Stomach (tissue), 8 donors: ENCODE measurements at regions not wholly inside any gene's neighbourhood (a gene's known extent, or its start where the extent isn't known, plus 50 kb on each side); places are given as distances from the start of the nearest gene placed in this dataset.
"Not testable (repeated sequence)": the region's sequence is repeated elsewhere in the genome, so short reads cannot be mapped to it uniquely, and the experiment has no call there.

ENCODE experiments used
- DNase-seq, 2 donors: peaks; one replicate each; pipeline versions ENCODE4 v3.0.0 to v3.0.0-alpha.2; 2013 to 2019
- H3K27ac ChIP-seq, 5 donors: fragments of 200-600 bp in 4 of 5; sonication (generic) in 4 of 5; one replicate each; pipeline ENCODE4 v1.5.1; 2013 to 2019; ENCODE audit warnings: mild to moderate bottlenecking in 1 of 5, moderate library complexity in 1 of 5
- H3K27me3 ChIP-seq, 3 donors: fragments of 200-600 bp; sonication (generic); one replicate each; pipeline ENCODE4 v1.5.1; 2017 to 2019; ENCODE audit warnings: mixed run types in 1 of 3
- H3K36me3 ChIP-seq, 4 donors: fragments of 200-600 bp; sonication (generic); 1 replicate in 3 of 4; 2 replicates in 1 of 4; pipeline ENCODE4 v1.5.1; 2016 to 2019
- H3K4me1 ChIP-seq, 4 donors: fragments of 200-600 bp; sonication (generic); one replicate each; pipeline ENCODE4 v1.5.1; 2016 to 2019
- H3K4me3 ChIP-seq, 4 donors: fragments of 200-600 bp; sonication (generic) in 3 of 4; one replicate each; pipeline ENCODE4 v1.5.1; 2016 to 2019; ENCODE audit warnings: mild to moderate bottlenecking in 1 of 4
- H3K9me3 ChIP-seq, 4 donors: fragments of 200-600 bp; sonication (generic); one replicate each; pipeline ENCODE4 v1.5.1; 2016 to 2019
- CTCF ChIP-seq, 7 experiments: fragments of 450-650 bp in 4 of 7; fragments of 200-600 bp in 3 of 7; sonication (generic) in 3 of 7; IDR thresholded peaks; one replicate each; pipeline ENCODE4 v1.5.1; 2016 to 2019; ENCODE audit warnings: antibody characterized with exemption in 7 of 7, control low read depth in 2 of 7, mild to moderate bottlenecking in 1 of 7
- EP300 ChIP-seq: sonication (generic); formaldehyde crosslinking; IDR thresholded peaks from one replicate; pipeline ENCODE4 v1.6.1; 2017; ENCODE audit warnings: antibody characterized with exemption
- POLR2A ChIP-seq, 4 donors: fragments of 450-650 bp; IDR thresholded peaks; one replicate each; pipeline ENCODE4 v1.6.1; 2016; ENCODE audit warnings: antibody characterized with exemption in 4 of 4, control low read depth in 2 of 4, mild to moderate bottlenecking in 1 of 4, moderate library complexity in 1 of 4
- POLR2AphosphoS5 ChIP-seq, 3 donors: sonication (generic); formaldehyde crosslinking; IDR thresholded peaks; one replicate each; pipeline ENCODE4 v1.6.1; 2016; ENCODE audit warnings: antibody characterized with exemption in 3 of 3
- WGBS, 5 donors: extraction: QIAGEN DNeasy Blood & Tissue Kit in 3 of 5; methylation state at CpG; one replicate each; pipeline versions ENCODE4 v1.1.5 to v1.1.7; 2013 to 2018; 5-methylcytosine and 5-hydroxymethylcytosine counted together
- intact Hi-C: fragments of 100-400 bp; cut with DNase I; formaldehyde crosslinking; loops from one replicate; pipeline ENCODE4 v1.15.1; 2023; ENCODE audit warnings: low total_unique reads
- donor health status: healthy with polysubstance abuse.
- donor health status: Bipolar disorder and iron deficiency.
- donor health status: healthy.

- 69 to 100% (median 83%) methylated on average over 1 of the region's 1 CpG for WGBS, 5 donors
- H3K9me3 ChIP-seq, result peaks cover 0 to 11% (median 4%) of the 10 kb centered on the region in 4 donors
Measured at GRCh38 chr4:160546201-160546600, 1443.3 kb downstream of the RAPGEF2 start.

GRCh38 chr4:160549951-160550519 is 1447.2 kb downstream of the RAPGEF2 start:
- H3K9me3 ChIP-seq, H3K27ac ChIP-seq, H3K36me3 ChIP-seq, DNase-seq, H3K4me1 ChIP-seq, intact Hi-C loops, H3K4me3 ChIP-seq, H3K27me3 ChIP-seq: not testable (repeated sequence)
- 94 to 97% (median 95%) methylated on average over 12 to 31 of the region's 32 CpGs for WGBS, 5 donors

More at GRCh38 chr4:160546201-160546600, 1443.3 kb downstream of the RAPGEF2 start:
- DNase-seq, result no peak
- H3K36me3 ChIP-seq, result no peaks in the 10 kb centered on the region
- no peak overlapping the region for H3K4me3 ChIP-seq
- H3K27ac ChIP-seq, result no peak overlapping the region
- no peak for TF ChIP-seq POLR2AphosphoS5 (IDR thresholded peaks at IDR 0.05)
- TF ChIP-seq EP300, result no peak
- no peak for TF ChIP-seq CTCF (IDR thresholded peaks at IDR 0.05)
- no peak for TF ChIP-seq POLR2A (IDR thresholded peaks at IDR 0.05)
- no peaks in the 10 kb centered on the region for H3K27me3 ChIP-seq
- intact Hi-C loops, result no loop called here
- no peaks in the 10 kb centered on the region for H3K4me1 ChIP-seq

GRCh38 chr4:160562661-160563060 is 1459.8 kb downstream of the RAPGEF2 start:
- intact Hi-C loops, result no loop called here
- TF ChIP-seq POLR2A (IDR thresholded peaks at IDR 0.05) (no peak), EP300 (no peak), POLR2AphosphoS5 (IDR thresholded peaks at IDR 0.05) (no peak), CTCF (IDR thresholded peaks at IDR 0.05) (no peak)
- Histone ChIP-seq H3K27ac (no peak overlapping the region), H3K9me3 (no peaks in the 10 kb centered on the region), H3K36me3 (no peaks in the 10 kb centered on the region), H3K4me3 (no peak overlapping the region), H3K4me1 (no peaks in the 10 kb centered on the region), H3K27me3 (no peaks in the 10 kb centered on the region)
- DNase-seq, result no peak
- 77 to 94% (median 84%) methylated on average over 4 of the region's 4 CpGs for WGBS, 5 donors

GRCh38 chr4:160563552-160564282 is 1460.8 kb downstream of the RAPGEF2 start:
- Histone ChIP-seq H3K36me3 (no peaks in the 10 kb centered on the region), H3K4me1 (no peaks in the 10 kb centered on the region), H3K4me3 (no peak overlapping the region), H3K27ac (no peak overlapping the region), H3K9me3 (no peaks in the 10 kb centered on the region), H3K27me3 (no peaks in the 10 kb centered on the region)
- DNase-seq, result no peak
- WGBS, 5 donors, result 63 to 73% (median 70%) methylated on average over 3 of the region's 3 CpGs
- intact Hi-C loops, result no loop called here
- TF ChIP-seq CTCF (IDR thresholded peaks at IDR 0.05), result no peak
- TF ChIP-seq EP300, result no peak
- TF ChIP-seq POLR2AphosphoS5 (IDR thresholded peaks at IDR 0.05), result no peak
- TF ChIP-seq POLR2A (IDR thresholded peaks at IDR 0.05), result no peak

- no peaks in the 10 kb centered on the region for H3K9me3 ChIP-seq
- H3K4me1 ChIP-seq, result no peaks in the 10 kb centered on the region
- H3K27ac ChIP-seq, result no peak overlapping the region
- DNase-seq, result no peak
- H3K4me3 ChIP-seq, result no peak overlapping the region
- no peaks in the 10 kb centered on the region for H3K36me3 ChIP-seq
- intact Hi-C loops, result no loop called here
- WGBS, 5 donors, result 75 to 97% (median 89%) methylated on average over 1 of the region's 1 CpG
- no peaks in the 10 kb centered on the region for H3K27me3 ChIP-seq
- TF ChIP-seq POLR2AphosphoS5 (IDR thresholded peaks at IDR 0.05), result no peak
- TF ChIP-seq CTCF (IDR thresholded peaks at IDR 0.05), result no peak
- no peak for TF ChIP-seq POLR2A (IDR thresholded peaks at IDR 0.05)
- TF ChIP-seq EP300, result no peak
Measured at GRCh38 chr4:160567634-160568033, 1464.8 kb downstream of the RAPGEF2 start.
